H9 (cell line): ENCODE measurements at regions not wholly inside any gene's neighbourhood (a gene's known extent, or its start where the extent isn't known, plus 50 kb on each side); places are given as distances from the start of the nearest gene placed in this dataset.

Experiments
- DNase-seq: peaks from one replicate; pipeline ENCODE4 v3.0.0-alpha.2; 2017
- H2AFZ ChIP-seq: one replicate; pipeline ENCODE4 v1.6.1; 2013; ENCODE audit warnings: mild to moderate bottlenecking, low read length, control low read depth, moderate library complexity
- H2AK5ac ChIP-seq: 2 replicates; pipeline ENCODE4 v1.6.1; 2013; ENCODE audit warnings: low read length, control low read depth, mixed read lengths; ENCODE audit not compliant: insufficient read length
- H2BK120ac ChIP-seq: one replicate; pipeline ENCODE4 v1.6.1; 2013; ENCODE audit warnings: low read depth, mild to moderate bottlenecking, low read length, control low read depth, inconsistent platforms; ENCODE audit not compliant: poor library complexity, severe bottlenecking
- H2BK12ac ChIP-seq: 2 replicates; pipeline ENCODE4 v1.6.1; 2013; ENCODE audit warnings: low read length, control low read depth, mixed read lengths, low read depth; ENCODE audit not compliant: insufficient read length
- H2BK15ac ChIP-seq: 2 replicates; pipeline ENCODE4 v1.6.1; 2013; ENCODE audit warnings: low read depth, low read length, control low read depth
- H2BK20ac ChIP-seq: one replicate; pipeline ENCODE4 v1.6.1; 2013; ENCODE audit warnings: low read depth, mild to moderate bottlenecking, low read length, control low read depth, inconsistent platforms; ENCODE audit not compliant: poor library complexity, severe bottlenecking
- H2BK5ac ChIP-seq: 2 replicates; pipeline ENCODE4 v1.6.1; 2013; ENCODE audit warnings: low read length, control low read depth, mixed read lengths; ENCODE audit not compliant: insufficient read length
- H3K14ac ChIP-seq: 2 replicates; pipeline ENCODE4 v1.6.1; 2013; ENCODE audit warnings: low read length, control low read depth; ENCODE audit not compliant: insufficient read depth
- H3K18ac ChIP-seq: 2 replicates; pipeline ENCODE4 v1.6.1; 2013; ENCODE audit warnings: low read depth, mild to moderate bottlenecking, mixed read lengths, low read length, control low read depth; ENCODE audit not compliant: insufficient read length
- H3K23ac ChIP-seq: 2 replicates; pipeline ENCODE4 v1.6.1; 2013; ENCODE audit warnings: low read length, control low read depth, mixed read lengths, low read depth; ENCODE audit not compliant: insufficient read length
- H3K23me2 ChIP-seq: 2 replicates; pipeline ENCODE4 v1.6.1; 2013; ENCODE audit warnings: low read depth, mild to moderate bottlenecking, mixed read lengths, low read length, control low read depth; ENCODE audit not compliant: insufficient read length, poor library complexity, severe bottlenecking
- H3K27ac ChIP-seq: 2 replicates; pipeline ENCODE4 v1.5.1; 2013; ENCODE audit warnings: low read length, control low read depth, mixed read lengths, low read depth; ENCODE audit not compliant: insufficient read length
- H3K27me3 ChIP-seq: 2 replicates; pipeline ENCODE4 v1.6.1; 2013; ENCODE audit warnings: low read length, control low read depth, inconsistent platforms; ENCODE audit not compliant: insufficient read depth
- H3K4ac ChIP-seq: 2 replicates; pipeline ENCODE4 v1.6.1; 2013; ENCODE audit warnings: low read depth, mild to moderate bottlenecking, control low read depth, inconsistent platforms, low read length, moderate library complexity
- H3K4me1 ChIP-seq: 2 replicates; pipeline ENCODE4 v1.6.1; 2013; ENCODE audit warnings: low read length, control low read depth, inconsistent platforms; ENCODE audit not compliant: insufficient read depth
- H3K4me2 ChIP-seq: 2 replicates; pipeline ENCODE4 v1.6.1; 2013; ENCODE audit warnings: low read length, control low read depth, mixed read lengths; ENCODE audit not compliant: insufficient read length, insufficient read depth
- H3K56ac ChIP-seq: 2 replicates; pipeline ENCODE4 v1.6.1; 2013; ENCODE audit warnings: low read depth, mild to moderate bottlenecking, mixed read lengths, low read length, control low read depth; ENCODE audit not compliant: insufficient read length
- H3K79me1 ChIP-seq: 2 replicates; pipeline ENCODE4 v1.6.1; 2013; ENCODE audit warnings: low read depth, mild to moderate bottlenecking, moderate library complexity, low read length, control low read depth, inconsistent platforms; ENCODE audit not compliant: insufficient read depth, poor library complexity, severe bottlenecking
- H3K79me2 ChIP-seq: 2 replicates; pipeline ENCODE4 v1.6.1; 2013; ENCODE audit warnings: low read length, control low read depth, inconsistent platforms; ENCODE audit not compliant: insufficient read depth
- H3K9ac ChIP-seq: 2 replicates; pipeline ENCODE4 v1.6.1; 2013; ENCODE audit warnings: low read length, control low read depth, mixed read lengths; ENCODE audit not compliant: insufficient read length; ENCODE audit errors: extremely low read depth
- H3K9me3 ChIP-seq: one replicate; pipeline ENCODE4 v1.6.1; 2013; ENCODE audit warnings: low read depth, low read length, inconsistent platforms; ENCODE audit not compliant: control insufficient read depth
- H3T11ph ChIP-seq: one replicate; pipeline ENCODE4 v1.6.1; 2013; ENCODE audit warnings: mild to moderate bottlenecking, low read length, control low read depth, inconsistent platforms
- H4K20me1 ChIP-seq: one replicate; pipeline ENCODE4 v1.6.1; 2013; ENCODE audit not compliant: control insufficient read depth, insufficient read length, insufficient read depth
- H4K5ac ChIP-seq: 2 replicates; pipeline ENCODE4 v1.6.1; 2013; ENCODE audit warnings: low read depth, mild to moderate bottlenecking, mixed read lengths, low read length, control low read depth; ENCODE audit not compliant: insufficient read length
- H4K8ac ChIP-seq: replicated peaks from 2 replicates; pipeline ENCODE4 v1.6.1; 2013; ENCODE audit warnings: low read length, control low read depth, mixed read lengths, low read depth; ENCODE audit not compliant: insufficient read length
- H4K91ac ChIP-seq: 2 replicates; pipeline ENCODE4 v1.6.1; 2013; ENCODE audit warnings: low read depth, mild to moderate bottlenecking, moderate library complexity, mixed read lengths, low read length, control low read depth; ENCODE audit not compliant: insufficient read length
- H3K27ac Mint-ChIP-seq, 3 experiments: 2 replicates in 2 of 3; 3 replicates in 1 of 3; pipeline ENCODE4 v1.8.0; 2020 to 2021; ENCODE audit warnings: mixed read lengths in 3 of 3, mild to moderate bottlenecking in 1 of 3, moderate library complexity in 1 of 3
- H3K27me3 Mint-ChIP-seq: 2 replicates; pipeline ENCODE4 v1.8.0; 2021; ENCODE audit warnings: low read depth, mild to moderate bottlenecking, moderate library complexity, mixed read lengths
- H3K36me3 Mint-ChIP-seq, 3 experiments: 2 replicates in 2 of 3; 3 replicates in 1 of 3; pipeline ENCODE4 v1.8.0; 2020 to 2021; ENCODE audit warnings: low read depth in 3 of 3, mixed read lengths in 3 of 3; ENCODE audit not compliant: insufficient read depth in 1 of 3
- H3K4me1 Mint-ChIP-seq, 2 experiments: 2 replicates each; pipeline ENCODE4 v1.8.0; 2020; ENCODE audit warnings: mixed read lengths in 2 of 2
- H3K4me3 Mint-ChIP-seq, 2 experiments: 2 replicates in 1 of 2; 3 replicates in 1 of 2; pipeline ENCODE4 v1.8.0; 2020 to 2021; ENCODE audit warnings: mild to moderate bottlenecking in 2 of 2, mixed read lengths in 2 of 2, moderate library complexity in 1 of 2
- H3K9me3 Mint-ChIP-seq, 2 experiments: 2 replicates in 1 of 2; 3 replicates in 1 of 2; pipeline ENCODE4 v1.8.0; 2020; ENCODE audit warnings: mild to moderate bottlenecking in 2 of 2, mixed read lengths in 2 of 2, moderate library complexity in 1 of 2
- CTCF ChIP-seq: fragments of 200-600 bp; sonication (generic); conservative IDR thresholded peaks from 3 replicates; pipeline ENCODE4 v1.8.0; 2021; ENCODE audit warnings: antibody characterized with exemption, mild to moderate bottlenecking
- WGBS: extraction: QIAGEN DNeasy Blood & Tissue Kit; methylation state at CpG from one replicate; pipeline ENCODE4 v1.1.7; 2013; ENCODE audit warnings: missing lambda C conversion rate, low lambda C conversion rate, mixed read lengths; ENCODE audit not compliant: insufficient read length; ENCODE audit errors: extremely low coverage; 5-methylcytosine and 5-hydroxymethylcytosine counted together

- no peak overlapping the region for H2AK5ac ChIP-seq
- Mint-ChIP-seq H3K4me3 (no peak overlapping the region), H3K27me3 (peaks cover 13% of the 10 kb centered on the region), H3K9me3 (peaks cover 11 to 15% of the 10 kb centered on the region in 2 experiments), H3K4me1 (peaks cover 21 to 22% of the 10 kb centered on the region in 2 experiments), H3K27ac (no peak overlapping the region), H3K36me3 (peaks cover 4 to 12% (median 6%) of the 10 kb centered on the region in 3 experiments)
- H3T11ph ChIP-seq, result no peak overlapping the region
- H3K23me2 ChIP-seq, result no peaks in the 10 kb centered on the region
- no peak overlapping the region for H2BK120ac ChIP-seq
- H4K5ac ChIP-seq, result no peak overlapping the region
- no peak overlapping the region for H4K8ac ChIP-seq
- no peak overlapping the region for H3K27ac ChIP-seq
- no CpG with 5 or more reads among the region's 3 CpGs for WGBS
- no peaks in the 10 kb centered on the region for H3K79me2 ChIP-seq
- no peaks in the 10 kb centered on the region for H3K27me3 ChIP-seq
- no peak overlapping the region for H4K91ac ChIP-seq
- TF ChIP-seq CTCF, result no peak
- no peaks in the 10 kb centered on the region for H3K9me3 ChIP-seq
- H3K79me1 ChIP-seq, result no peaks in the 10 kb centered on the region
- no peak overlapping the region for H2BK5ac ChIP-seq
- no peak overlapping the region for H3K23ac ChIP-seq
- H3K4ac ChIP-seq, result no peak overlapping the region
- H2BK20ac ChIP-seq, result no peak overlapping the region
- no peak for DNase-seq
- H2BK15ac ChIP-seq, result no peak overlapping the region
- no peaks in the 10 kb centered on the region for H4K20me1 ChIP-seq
- no peak overlapping the region for H3K18ac ChIP-seq
- H3K4me2 ChIP-seq, result no peak overlapping the region
- no peak overlapping the region for H2BK12ac ChIP-seq
- no peak overlapping the region for H2AFZ ChIP-seq
- H3K56ac ChIP-seq, result no peak overlapping the region
- no peak overlapping the region for H3K14ac ChIP-seq
- H3K4me1 ChIP-seq, result no peaks in the 10 kb centered on the region; the same call in none of the 2 replicates
- H3K9ac ChIP-seq, result no peak overlapping the region
Measured at GRCh38 chr2:38504169-38504568, 98.6 kb downstream of the HNRNPLL start.
